HG03571 (cell line): ENCODE measurements at regions not wholly inside any gene's neighbourhood (a gene's known extent, or its start where the extent isn't known, plus 50 kb on each side); places are given as distances from the start of the nearest gene placed in this dataset.

Experiments used
- ATAC-seq: cut with Tn5 transposase; IDR thresholded peaks from one replicate; pipeline ENCODE4 v1.9.1; 2021; ENCODE audit not compliant: unreplicated experiment

DNA sequence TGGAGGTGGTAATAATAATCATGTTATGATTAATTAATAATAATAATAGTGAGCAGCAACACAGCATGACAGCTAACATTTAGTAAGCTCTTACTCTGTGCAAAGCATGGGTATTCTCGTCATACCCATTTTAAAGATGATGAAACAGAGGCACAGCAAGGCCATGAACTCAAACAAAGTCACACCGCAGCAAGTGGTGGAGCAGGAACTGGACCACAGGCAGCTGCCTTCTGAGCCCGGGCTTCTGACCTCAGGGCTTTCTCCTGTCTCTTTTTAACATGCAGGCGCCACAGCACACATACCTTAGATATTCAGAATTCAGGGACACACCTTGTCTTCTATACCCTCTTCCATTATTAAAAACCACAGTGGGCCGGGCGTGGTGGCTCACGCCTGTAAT lies 50.7 kb upstream of the SPATA12 start:
- ATAC-seq, result no peak

DNA sequence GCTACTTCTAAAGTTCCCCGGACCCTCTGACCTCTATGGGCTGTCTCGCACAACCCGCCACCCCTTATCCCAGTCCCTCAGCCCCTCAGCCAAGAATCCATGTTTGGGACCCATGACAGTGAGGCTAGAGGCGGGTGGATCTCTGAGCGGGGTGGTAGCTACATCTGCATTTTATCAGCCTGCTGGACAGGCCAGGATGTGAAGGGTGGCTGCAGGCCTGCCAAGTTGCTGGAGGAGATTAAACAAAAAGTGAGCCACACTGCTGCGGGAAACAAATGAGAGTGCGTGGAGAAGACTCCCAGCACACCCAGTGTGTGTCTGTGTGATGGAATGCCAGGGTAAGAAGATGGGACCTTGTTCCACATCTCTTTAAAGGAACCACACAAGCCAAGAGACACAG lies 51.1 kb upstream of the SPATA12 start:
- no peak for ATAC-seq

DNA sequence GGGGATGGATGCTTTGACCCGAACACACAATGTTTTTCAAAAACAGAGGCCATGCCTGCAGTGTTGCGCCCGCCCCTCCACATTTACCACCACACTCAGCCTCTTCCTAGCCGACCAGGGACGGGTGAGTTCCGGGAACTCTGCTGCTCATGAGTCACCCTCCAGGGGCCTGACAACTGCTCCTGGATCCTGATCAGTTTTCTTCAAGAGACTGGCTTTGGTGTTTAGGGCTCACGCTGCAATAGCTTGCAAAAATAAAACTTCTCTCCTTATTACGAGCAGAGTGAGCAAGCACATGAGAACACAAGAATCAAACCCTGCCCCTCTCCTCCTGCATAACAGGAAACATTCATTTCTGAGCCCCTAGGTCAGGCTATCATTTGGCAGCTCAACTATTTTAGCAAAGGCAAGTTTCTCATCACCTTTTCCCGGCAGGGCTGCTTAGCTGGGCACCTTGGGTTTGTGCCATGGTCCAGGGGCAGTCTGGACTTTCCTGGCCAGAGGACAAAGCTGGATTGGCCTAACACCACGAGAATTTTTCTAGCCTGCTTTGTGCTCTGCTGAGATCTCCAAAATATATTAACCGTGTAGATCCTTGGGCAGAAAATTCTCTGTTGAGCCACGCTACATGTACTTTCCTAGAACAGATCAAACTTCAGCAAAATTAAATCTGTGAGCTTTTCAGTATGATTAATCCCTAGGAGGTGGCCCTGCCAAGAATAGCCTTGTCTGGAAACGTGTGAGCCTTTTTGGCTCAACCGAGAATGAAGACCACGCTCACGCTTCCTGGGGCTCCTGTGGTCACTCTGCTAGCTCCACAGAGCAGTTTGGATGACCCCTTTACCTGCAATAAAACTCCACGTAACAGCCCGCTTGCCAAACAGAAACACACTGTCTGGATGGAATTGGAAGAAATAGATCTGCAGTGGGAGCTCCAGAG lies 52.7 kb upstream of the SPATA12 start:
- no peak for ATAC-seq

DNA sequence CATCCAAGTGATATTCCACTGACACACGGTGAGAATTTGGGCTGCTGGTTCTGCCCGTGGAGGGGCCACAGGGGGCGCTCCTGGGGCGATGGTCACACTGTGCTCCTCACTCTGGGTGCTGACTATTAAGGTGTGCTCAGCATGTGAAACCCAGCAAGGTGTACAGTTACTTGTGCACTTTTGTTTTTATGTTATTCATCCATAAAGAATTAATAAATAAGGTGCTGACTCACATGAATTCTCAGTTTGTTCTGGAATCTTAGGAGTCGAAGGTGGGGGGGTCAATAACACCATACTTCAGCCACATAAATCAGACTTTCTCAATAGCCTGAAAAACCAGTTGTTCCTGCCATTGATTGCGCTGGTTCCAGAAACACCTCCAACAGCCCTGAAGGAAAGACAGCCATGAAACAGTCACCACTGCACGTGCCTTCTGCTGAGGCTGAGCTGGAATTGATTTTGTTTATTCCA lies 53.5 kb upstream of the SPATA12 start:
- ATAC-seq, result no peak

DNA sequence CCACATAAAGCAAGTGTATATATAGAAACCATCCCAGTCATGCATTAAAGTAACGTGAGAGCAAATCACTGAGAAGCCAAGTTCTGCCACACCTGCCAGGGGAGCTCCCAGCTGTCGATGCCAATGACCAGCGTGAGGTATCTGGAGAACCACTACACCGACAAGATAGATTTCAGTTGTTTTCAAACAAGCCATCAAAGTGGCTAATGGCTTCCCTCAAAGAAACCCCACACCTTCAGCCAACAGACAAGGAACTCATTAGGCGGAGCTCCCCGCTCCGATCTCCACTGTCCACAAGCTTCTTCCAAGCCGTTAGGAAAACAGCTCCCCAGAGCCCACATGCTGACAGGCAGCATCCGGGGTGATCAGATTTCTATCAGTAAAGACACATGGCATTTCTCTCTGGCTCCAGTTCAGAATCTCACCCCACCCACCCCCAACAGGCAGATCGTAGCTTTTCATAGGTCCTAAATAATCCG lies 54.2 kb upstream of the SPATA12 start:
- no peak for ATAC-seq

DNA sequence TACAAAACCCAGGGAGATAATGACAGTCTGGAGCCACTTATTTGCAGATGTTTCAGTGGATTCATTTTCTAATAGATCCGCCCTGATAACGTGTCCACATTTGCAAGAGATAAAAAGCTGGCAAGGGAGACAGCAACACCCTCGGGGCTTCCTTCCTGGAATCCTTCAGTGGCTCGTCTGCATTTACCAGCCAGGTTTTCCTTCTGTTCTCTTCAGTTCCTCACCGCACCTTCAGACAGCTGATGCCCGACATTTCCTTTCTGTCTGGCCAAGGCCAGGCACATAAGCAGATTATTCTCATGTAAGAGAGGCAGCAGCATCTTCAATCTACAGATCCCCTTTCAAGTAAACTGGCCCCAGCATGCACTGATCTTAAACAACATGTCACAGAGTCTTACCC lies 56.2 kb upstream of the SPATA12 start:
- ATAC-seq, result no peak

DNA sequence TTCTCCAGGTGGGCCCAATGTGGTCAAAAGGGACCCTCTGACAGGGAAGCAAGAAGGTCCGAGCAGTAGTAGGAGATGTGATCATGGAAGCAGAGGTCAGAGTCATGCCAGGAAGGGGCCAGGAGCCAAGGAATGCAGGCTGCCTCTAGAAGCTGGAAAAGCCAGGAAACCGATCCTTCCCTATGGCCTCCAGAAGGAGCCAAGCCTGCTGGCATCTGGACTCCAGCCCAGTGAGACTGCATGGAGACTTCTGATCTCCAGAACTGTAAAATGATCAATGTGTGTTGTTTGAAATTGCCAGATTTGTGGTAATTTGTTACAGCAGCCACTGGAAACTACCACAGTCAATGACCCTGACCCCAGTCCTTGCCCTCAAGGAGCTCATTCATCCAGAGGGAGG lies 56.8 kb upstream of the SPATA12 start:
- ATAC-seq, result no peak

DNA sequence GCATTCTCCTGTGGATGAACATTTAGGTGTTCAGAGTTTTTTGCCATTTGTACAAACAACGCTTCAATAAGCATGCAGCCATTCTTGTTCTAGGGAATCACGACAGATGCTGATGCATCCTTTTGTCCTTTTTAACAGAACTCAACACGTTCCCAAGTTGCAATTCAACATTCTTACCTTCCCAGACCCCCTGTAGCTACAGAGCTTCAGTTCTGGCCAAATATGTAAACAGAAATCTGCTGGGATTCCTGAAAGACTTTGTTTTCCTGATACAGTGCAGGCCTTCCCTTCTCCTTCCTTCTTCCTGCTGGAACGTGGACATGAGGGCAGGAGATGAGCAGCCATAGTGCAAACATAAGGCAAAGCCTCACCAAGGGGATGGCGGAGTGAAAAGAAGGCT lies 59.1 kb upstream of the SPATA12 start:
- no peak for ATAC-seq

DNA sequence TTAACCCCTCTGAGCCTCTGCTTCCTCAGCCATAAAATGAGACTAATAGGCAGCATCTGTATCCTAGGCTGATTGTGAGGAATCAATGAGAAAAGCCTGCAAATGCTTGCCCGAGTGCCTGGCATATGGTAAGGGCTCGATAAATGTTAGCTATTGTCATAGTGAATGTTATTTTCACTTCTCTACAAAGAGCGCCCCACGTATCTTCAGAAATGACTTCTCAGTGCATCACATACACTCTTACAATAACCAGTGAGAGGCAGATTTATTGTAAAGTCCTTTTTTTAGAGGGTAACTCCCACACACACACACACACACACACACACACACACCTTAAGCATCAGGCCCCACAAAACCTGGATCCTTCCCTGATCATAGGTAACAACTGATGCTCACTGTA lies 60.5 kb upstream of the SPATA12 start:
- ATAC-seq, result no peak

DNA sequence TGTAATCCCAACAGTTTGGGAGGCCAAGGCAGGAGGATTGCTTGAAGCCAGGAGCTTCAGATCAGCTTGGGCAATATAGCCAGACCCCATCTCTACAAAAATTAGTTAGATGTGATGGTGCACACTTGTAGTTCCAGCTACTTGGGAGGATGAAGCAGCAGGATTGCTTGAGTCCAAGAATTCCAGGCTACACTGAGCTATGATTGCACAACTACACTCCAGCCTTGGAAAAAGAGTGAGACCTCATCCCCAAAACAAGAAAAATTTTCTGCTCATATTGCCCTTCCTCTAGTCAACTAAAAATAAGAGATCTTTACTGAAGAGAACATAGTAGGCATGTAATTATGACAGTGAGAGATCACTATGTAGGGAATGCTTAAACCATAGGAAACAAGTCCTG lies 60.9 kb upstream of the SPATA12 start:
- ATAC-seq, result no peak

DNA sequence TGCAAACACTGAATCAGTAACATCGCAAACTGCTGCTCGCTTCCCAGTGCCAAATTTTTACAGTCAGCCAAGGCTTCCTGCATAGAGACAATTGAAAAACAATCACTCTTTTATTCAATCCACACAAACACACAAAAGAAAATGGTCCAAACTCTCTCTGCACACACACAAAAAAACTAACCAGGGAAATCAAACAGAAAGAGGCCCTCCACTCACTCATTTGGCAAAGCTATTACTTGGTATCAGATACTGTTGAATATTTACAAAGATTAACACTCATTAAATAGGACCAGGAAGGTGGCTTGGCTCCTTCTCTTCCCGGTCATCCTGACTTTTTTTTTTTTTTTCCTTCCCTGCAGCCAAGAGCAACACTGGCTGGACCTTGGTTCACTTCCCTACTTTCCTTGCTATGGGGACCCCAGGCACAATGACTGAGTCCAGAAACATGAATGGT lies 62.4 kb upstream of the SPATA12 start:
- ATAC-seq, result no peak

DNA sequence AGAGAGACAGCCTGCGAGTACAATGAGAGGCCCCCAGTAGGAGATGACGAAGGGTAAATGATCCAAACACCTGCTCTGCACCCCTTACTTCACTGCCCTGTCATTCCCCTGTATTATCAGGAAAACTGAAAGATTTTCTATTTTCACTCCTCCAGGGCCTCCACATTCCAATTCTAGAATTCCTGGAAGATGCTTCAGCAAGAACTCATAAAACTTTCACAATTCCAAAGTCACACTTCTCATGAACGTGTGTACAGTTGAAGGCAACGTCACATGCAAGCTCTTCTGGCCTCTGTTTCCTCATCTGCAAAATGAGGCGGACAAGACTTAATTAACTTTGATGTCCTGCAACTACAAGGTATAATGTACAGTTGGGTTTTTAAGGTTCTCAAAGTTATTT lies 62.8 kb upstream of the SPATA12 start:
- ATAC-seq, result no peak

DNA sequence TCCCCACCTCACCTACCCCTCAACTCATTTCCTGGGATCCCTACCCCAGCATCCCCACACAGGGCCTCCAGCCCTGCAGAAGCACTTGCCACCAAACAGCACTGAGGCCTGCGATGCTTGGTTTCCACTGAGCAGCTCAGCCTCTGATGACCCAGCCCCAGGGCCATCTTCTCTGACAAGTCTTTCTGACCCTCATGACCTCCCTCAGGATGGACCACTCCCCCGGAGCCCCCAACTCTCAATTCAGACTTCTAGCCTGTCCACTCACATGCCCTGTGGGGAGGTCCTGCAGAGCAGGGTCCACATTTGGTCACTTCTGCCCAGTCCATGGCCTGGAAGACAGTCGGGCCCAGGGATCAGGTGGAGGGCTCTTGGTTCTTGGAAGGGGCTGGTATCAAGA lies 63.4 kb upstream of the SPATA12 start:
- ATAC-seq, result no peak

DNA sequence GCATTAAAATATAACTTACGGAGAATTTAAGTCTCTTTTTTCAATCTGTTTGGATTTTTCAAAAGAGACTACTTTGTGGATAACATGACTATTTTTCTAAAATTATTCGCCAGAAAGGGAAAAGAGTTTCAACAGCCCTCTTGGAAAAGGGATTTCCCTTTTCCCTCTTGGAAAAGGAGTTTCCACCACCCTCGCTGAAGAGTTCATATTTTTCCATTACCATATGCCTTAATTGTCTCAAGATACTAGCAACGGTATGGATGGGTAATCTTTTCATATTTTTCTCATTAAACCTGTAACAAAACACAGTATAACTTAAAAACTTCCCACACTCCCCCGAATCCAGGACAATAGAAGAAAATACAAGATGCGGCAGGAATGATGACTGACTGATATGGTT lies 66.1 kb upstream of the SPATA12 start:
- no peak for ATAC-seq

DNA sequence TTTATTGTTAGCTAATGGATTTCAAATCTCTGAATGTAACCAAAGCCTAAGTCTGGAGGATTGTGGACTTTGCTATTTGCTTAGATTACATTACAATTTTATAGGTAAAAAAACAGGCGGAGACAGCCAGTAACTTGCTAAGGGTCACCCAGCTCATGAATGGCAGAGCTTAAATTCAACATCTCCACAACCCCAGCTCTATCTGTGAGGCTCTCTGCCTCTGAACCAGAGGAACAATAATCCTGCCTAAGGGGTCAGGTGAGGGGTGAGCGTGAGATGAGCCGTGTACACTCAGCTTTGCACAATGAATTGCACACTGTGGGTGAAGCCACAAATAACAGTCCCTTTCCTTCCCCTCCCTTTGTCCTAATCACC lies 69.8 kb upstream of the SPATA12 start:
- no peak for ATAC-seq

DNA sequence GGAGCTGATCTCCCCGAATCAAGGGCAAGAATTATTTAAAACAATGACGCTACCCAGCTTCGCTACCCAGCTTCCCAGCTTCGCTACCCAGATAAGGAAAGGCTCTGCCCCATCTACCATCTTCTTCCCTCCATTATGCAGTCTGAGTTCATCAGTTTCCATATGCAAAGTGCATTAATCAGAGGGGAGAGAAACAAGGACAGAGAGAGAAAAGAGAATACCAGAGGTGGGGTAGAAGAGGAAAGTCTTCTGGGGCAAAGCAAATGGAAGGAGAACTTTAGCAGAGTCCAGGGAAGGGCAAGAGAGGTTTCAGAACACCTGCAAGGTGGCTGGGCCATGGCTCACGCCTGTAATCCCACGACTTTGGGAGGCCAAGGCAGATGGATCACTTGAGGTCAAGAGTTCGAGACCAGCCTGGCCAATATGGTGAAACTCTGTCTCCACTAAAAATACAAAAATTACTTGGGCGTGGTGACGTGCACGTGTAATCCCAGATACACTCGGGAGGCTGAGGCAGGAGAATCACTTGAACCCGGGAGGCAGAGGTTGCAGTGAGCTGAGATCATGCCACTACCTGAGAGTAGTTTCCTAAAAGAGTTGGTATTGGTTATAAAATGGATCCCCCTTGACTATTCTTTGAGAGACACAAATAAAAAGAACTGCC lies 70.4 kb upstream of the SPATA12 start:
- no peak for ATAC-seq

DNA sequence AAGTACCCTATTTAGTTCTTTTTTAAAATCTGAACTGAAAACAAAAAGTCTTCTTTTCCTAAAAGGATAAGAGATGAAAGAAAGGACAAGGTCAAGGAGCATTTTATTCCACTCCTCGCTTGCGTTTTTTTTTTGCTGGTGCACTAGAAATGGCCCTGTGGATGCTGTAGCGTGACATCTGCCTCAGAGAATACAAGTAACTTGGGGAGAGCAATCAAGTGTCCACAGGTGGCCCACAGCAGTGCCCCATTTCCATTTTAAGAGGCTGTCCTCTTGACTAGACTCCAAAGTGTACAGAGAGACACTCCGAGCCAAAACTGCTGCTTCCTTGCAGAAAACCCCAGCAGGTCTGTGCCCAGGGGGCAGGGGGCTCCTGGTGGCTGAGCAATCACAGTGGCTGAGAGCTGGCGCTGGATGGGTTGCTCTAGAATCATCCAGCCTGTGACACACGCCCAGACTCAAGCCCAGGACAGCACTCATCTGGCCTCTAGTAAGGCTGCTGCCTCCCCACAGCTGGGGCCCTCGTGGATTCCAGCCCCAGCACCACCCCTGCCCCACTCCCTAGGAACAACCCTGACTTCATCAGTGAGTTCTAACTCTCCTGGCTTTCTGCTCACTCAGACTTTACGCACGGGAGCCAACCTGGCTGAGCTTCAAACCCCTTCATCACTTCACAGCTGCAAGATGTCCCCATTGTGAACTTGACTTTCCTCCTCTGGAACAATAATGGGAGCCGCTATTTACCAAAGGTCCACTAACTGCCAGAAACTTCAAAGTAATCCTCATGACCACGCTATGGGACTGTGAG lies 71.1 kb upstream of the SPATA12 start:
- ATAC-seq, result no peak

DNA sequence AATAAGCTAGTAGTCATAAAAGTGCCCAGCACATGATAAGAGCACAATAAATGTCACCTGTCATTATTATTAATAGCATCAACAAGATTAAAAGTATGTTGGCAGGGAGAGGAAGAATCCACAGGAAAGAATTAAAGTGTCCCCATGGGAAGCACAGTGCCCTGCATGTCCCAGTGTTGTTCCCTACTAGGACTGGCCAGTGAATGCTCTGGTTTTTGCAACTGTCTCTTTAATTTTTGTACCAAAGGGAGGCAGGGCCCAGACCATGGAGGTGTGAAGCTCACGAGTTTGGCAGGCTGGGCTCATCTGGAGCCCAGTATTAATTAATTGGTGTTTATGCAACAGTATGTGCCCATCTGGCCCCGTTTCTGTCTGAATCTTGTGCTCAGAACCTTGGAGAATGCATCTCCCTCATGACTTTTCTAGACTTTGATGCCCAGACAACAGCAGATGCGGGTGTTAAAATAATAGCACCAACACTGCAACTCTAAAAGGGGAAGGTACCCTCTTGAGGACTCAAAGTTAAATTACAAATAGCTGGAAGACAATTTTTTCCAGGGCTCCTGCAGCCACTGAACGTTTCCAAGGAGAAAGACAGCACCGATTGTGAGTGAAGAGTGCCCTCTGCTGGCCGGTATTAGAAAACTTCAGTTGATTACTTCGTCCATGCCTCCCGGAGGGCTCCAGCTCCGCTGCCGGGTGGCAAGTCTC lies 71.9 kb upstream of the SPATA12 start:
- no peak for ATAC-seq

DNA sequence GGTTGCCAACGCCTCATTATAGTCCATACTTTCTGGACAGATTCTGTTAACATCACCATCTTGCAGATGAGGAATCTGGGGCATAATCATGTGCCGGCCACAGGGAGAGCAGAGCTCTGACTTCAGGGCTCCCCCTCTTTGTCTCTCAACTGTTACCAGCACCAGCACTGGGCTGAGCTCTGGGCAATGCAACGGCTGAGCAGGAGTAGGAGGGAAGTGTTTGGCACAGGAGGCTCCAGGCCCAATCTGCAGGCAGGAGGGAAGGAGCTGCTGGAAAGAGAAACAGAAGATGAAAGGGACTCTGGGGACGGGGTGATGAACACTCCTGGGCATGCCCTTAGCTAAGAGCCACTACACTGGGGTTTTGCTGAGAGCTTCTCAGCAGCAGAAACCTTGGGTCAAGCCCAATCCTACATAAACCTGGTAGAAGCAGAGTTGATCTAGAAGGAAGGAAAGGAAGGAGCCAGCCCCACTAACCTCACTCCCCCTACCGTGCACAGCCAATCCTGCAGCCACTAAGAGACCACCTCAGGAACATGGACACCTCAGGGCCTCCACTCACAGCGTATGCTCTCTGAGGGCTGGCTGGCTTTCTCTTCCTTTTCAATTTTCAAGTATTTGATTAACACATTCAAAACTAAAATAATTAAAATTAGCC lies 73.1 kb upstream of the SPATA12 start:
- no peak for ATAC-seq

DNA sequence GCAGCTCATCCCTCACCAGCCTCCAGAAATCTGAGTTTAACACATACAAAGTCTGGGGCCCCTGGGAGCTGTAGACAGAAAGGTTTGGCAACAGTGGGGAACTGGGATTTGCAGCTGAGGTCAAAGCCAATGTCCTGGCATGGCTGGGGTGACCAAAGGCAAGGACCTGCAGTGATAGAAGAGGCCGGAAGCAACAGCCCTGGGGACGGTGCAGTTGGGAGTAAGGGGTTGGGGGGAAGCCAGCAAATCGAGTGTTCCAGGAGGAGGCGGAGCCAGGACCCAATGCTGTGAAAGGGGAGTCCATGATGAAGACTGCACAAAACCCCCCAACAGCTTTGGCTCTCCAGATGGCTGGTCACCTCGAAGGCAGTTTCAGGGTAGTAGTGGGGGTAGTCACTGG lies 74.1 kb upstream of the SPATA12 start:
- ATAC-seq, result no peak
